ENCODE measurements at regions not wholly inside any gene's neighbourhood (a gene's known extent, or its start where the extent isn't known, plus 50 kb on each side); places are given as distances from the start of the nearest gene placed in this dataset.

- DNase-seq = no peak
- no peaks in the 10 kb centered on the region for H3K36me3 Mint-ChIP-seq (ENCODE audit: insufficient read depth, unreplicated experiment)
- H3K27ac Mint-ChIP-seq (ENCODE audit: unreplicated experiment) = no peak overlapping the region
- CTCF ChIA-PET = interaction anchor here (0.6 to 3.1 kb wide), 2 partner anchors 133 to 272 kb away, joined by 4 to 27 read pairs; no protein-coding TSS in a partner anchor
- Histone ChIP-seq H3K4me1 (no peaks in the 10 kb centered on the region), H3K9me3 (no peaks in the 10 kb centered on the region), H3K36me3 (ENCODE audit: control insufficient read depth, insufficient read depth, low read length) (no peaks in the 10 kb centered on the region), H3K4me3 (ENCODE audit: low read depth, low read length) (no peak overlapping the region), H3K27me3 (replicated peaks; ENCODE audit: control insufficient read depth, insufficient read depth, low read length) (no peaks in the 10 kb centered on the region)
- no TSS peak for BruUV-seq (replicated peaks)
- no peak for TF ChIP-seq CTCF (IDR thresholded peaks at IDR 0.05; ENCODE audit: insufficient read depth in 1 of 2, low read depth in 1 of 2, low read length in 1 of 2, severe bottlenecking in 1 of 2, unreplicated experiment in 1 of 2)
- H3K27me3 Mint-ChIP-seq (ENCODE audit: insufficient read depth, unreplicated experiment) = no peaks in the 10 kb centered on the region
- POLR2A ChIA-PET = interaction anchor here (0.7 to 0.8 kb wide), 2 partner anchors 210 to 446 kb away, joined by 3 read pairs; no protein-coding TSS in a partner anchor
- no peaks in the 10 kb centered on the region for H3K9me3 Mint-ChIP-seq (ENCODE audit: unreplicated experiment)
- H3K4me1 Mint-ChIP-seq (ENCODE audit: low read depth, unreplicated experiment) = no peaks in the 10 kb centered on the region
- intact Hi-C loops (cut with micrococcal nuclease; ENCODE audit: unreplicated experiment) = no loop called here
- H3K4me3 Mint-ChIP-seq (ENCODE audit: unreplicated experiment) = no peak overlapping the region
Observed at GRCh38 chr2:121084130-121084680, 200.8 kb downstream of the TFCP2L1 start.

- H3K4me3 ChIP-seq (ENCODE audit: low read depth, low read length) = no peak overlapping the region
- H3K36me3 Mint-ChIP-seq (ENCODE audit: insufficient read depth, unreplicated experiment) = no peaks in the 10 kb centered on the region
- no peaks in the 10 kb centered on the region for H3K27me3 ChIP-seq (replicated peaks; ENCODE audit: control insufficient read depth, insufficient read depth, low read length)
- H3K9me3 Mint-ChIP-seq (ENCODE audit: unreplicated experiment) = peaks cover 6% of the 10 kb centered on the region
- H3K27me3 Mint-ChIP-seq (ENCODE audit: insufficient read depth, unreplicated experiment) = no peaks in the 10 kb centered on the region
- H3K4me3 Mint-ChIP-seq (ENCODE audit: unreplicated experiment) = no peak overlapping the region
- CTCF ChIA-PET = interaction anchor here (0.6 to 3.1 kb wide), 9 partner anchors 13 to 1367 kb away, joined by 3 to 27 read pairs (median 3); no protein-coding TSS in a partner anchor
- no peaks in the 10 kb centered on the region for H3K4me1 ChIP-seq
- no peaks in the 10 kb centered on the region for H3K36me3 ChIP-seq (ENCODE audit: control insufficient read depth, insufficient read depth, low read length)
- no TSS peak for BruUV-seq (replicated peaks)
- no peaks in the 10 kb centered on the region for H3K4me1 Mint-ChIP-seq (ENCODE audit: low read depth, unreplicated experiment)
- POLR2A ChIA-PET = interaction anchor here (0.7 kb wide), 1 partner anchor 352 kb away, joined by 8 read pairs; no protein-coding TSS in a partner anchor
- intact Hi-C loops (cut with micrococcal nuclease; ENCODE audit: unreplicated experiment) = loop anchor here (1.0 kb wide), 2 partner anchors 270 to 632 kb away; no protein-coding TSS in a partner anchor
- H3K27ac Mint-ChIP-seq (ENCODE audit: unreplicated experiment) = no peak overlapping the region
- no peak for DNase-seq
- TF ChIP-seq CTCF (IDR thresholded peaks at IDR 0.05; ENCODE audit: insufficient read depth in 1 of 2, low read depth in 1 of 2, low read length in 1 of 2, severe bottlenecking in 1 of 2, unreplicated experiment in 1 of 2) = no peak
- H3K9me3 ChIP-seq = no peaks in the 10 kb centered on the region
Observed at GRCh38 chr2:121085801-121086200, 199.2 kb downstream of the TFCP2L1 start.

- POLR2A ChIA-PET = no interaction called here
- BruUV-seq (replicated peaks) = no TSS peak
- 0 out of 2 replicates have a peak, but pooled peaks cover 4% of the 10 kb centered on the region for H3K9me3 ChIP-seq
Observed at GRCh38 chr2:121086450-121086849, 198.6 kb downstream of the TFCP2L1 start.

More at GRCh38 chr2:121086450-121086849, 198.6 kb downstream of the TFCP2L1 start:
- H3K27me3 Mint-ChIP-seq (ENCODE audit: insufficient read depth, unreplicated experiment) = no peaks in the 10 kb centered on the region
- H3K4me3 ChIP-seq (ENCODE audit: low read depth, low read length) = no peak overlapping the region
- no peaks in the 10 kb centered on the region for H3K36me3 Mint-ChIP-seq (ENCODE audit: insufficient read depth, unreplicated experiment)
- peaks cover 6% of the 10 kb centered on the region for H3K4me1 Mint-ChIP-seq (ENCODE audit: low read depth, unreplicated experiment)
- no peaks in the 10 kb centered on the region for H3K27me3 ChIP-seq (replicated peaks; ENCODE audit: control insufficient read depth, insufficient read depth, low read length)
- H3K4me1 ChIP-seq = no peaks in the 10 kb centered on the region
- no peak overlapping the region for H3K4me3 Mint-ChIP-seq (ENCODE audit: unreplicated experiment)
- CTCF ChIA-PET = interaction anchor here (0.6 to 3.1 kb wide), 8 partner anchors 13 to 270 kb away, joined by 3 to 27 read pairs (median 4); no protein-coding TSS in a partner anchor
- H3K9me3 Mint-ChIP-seq (ENCODE audit: unreplicated experiment) = peaks cover 13% of the 10 kb centered on the region
- no peak overlapping the region for H3K27ac Mint-ChIP-seq (ENCODE audit: unreplicated experiment)
- intact Hi-C loops (cut with micrococcal nuclease; ENCODE audit: unreplicated experiment) = no loop called here
- no peaks in the 10 kb centered on the region for H3K36me3 ChIP-seq (ENCODE audit: control insufficient read depth, insufficient read depth, low read length)
- TF ChIP-seq CTCF (IDR thresholded peaks at IDR 0.05; ENCODE audit: insufficient read depth in 1 of 2, low read depth in 1 of 2, low read length in 1 of 2, severe bottlenecking in 1 of 2, unreplicated experiment in 1 of 2) = no peak
- DNase-seq = no peak

All from Caco-2 (cell line).